HG02588 (cell line): ENCODE measurements at regions not wholly inside any gene's neighbourhood (a gene's known extent, or its start where the extent isn't known, plus 50 kb on each side); places are given as distances from the start of the nearest gene placed in this dataset.
A peak's percentile ranks its signal among the peaks of the same experiment; 100 is the strongest.

Experiments used
- ATAC-seq: cut with Tn5 transposase; IDR thresholded peaks from one replicate; pipeline ENCODE4 v1.9.1; 2021; ENCODE audit warnings: mild to moderate bottlenecking, moderate library complexity; ENCODE audit not compliant: unreplicated experiment

- no peak for ATAC-seq
These were observed 147.5 kb upstream of the PITX2 start for GRCh38 chr4:110770353-110770752.

GRCh38 chr4:110778521-110778920 is 155.6 kb upstream of the PITX2 start:
- ATAC-seq: no peak

- no peak for ATAC-seq
These were observed 157.7 kb upstream of the PITX2 start for GRCh38 chr4:110780538-110780937.

- no peak for ATAC-seq
These were observed 159.1 kb upstream of the PITX2 start for GRCh38 chr4:110781944-110782343.

- no peak for ATAC-seq
These were observed 164.2 kb upstream of the PITX2 start for GRCh38 chr4:110787109-110787508.

GRCh38 chr4:110787707-110788106 is 164.8 kb upstream of the PITX2 start:
- ATAC-seq: no peak

- ATAC-seq: no peak
These were observed 165.4 kb upstream of the PITX2 start for GRCh38 chr4:110788302-110788701.

- ATAC-seq: no peak
These were observed 169.2 kb upstream of the PITX2 start for GRCh38 chr4:110792036-110792435.

GRCh38 chr4:110793381-110793801 is 170.5 kb upstream of the PITX2 start:
- ATAC-seq: no peak

- ATAC-seq: no peak
These were observed 171.1 kb upstream of the PITX2 start for GRCh38 chr4:110793890-110794554.

GRCh38 chr4:110795971-110796370 is 173.1 kb upstream of the PITX2 start:
- ATAC-seq: no peak

GRCh38 chr4:110797486-110797885 is 174.6 kb upstream of the PITX2 start:
- ATAC-seq: no peak

- no peak for ATAC-seq
These were observed 175.8 kb upstream of the PITX2 start for GRCh38 chr4:110798687-110799086.

- no peak for ATAC-seq
These were observed 176.3 kb upstream of the PITX2 start for GRCh38 chr4:110799211-110799610.

GRCh38 chr4:110801591-110801990 is 178.7 kb upstream of the PITX2 start:
- no peak for ATAC-seq

- peak; percentile 55 for ATAC-seq
These were observed 185.5 kb upstream of the PITX2 start for GRCh38 chr4:110808351-110808878.

GRCh38 chr4:110815950-110816349 is 193.1 kb upstream of the PITX2 start:
- ATAC-seq: no peak

GRCh38 chr4:110816367-110816766 is 193.5 kb upstream of the PITX2 start:
- no peak for ATAC-seq

GRCh38 chr4:110821186-110821585 is 198.3 kb upstream of the PITX2 start:
- ATAC-seq: no peak

GRCh38 chr4:110823251-110823650 is 200.4 kb upstream of the PITX2 start:
- ATAC-seq: no peak

- ATAC-seq: no peak
These were observed 201.5 kb upstream of the PITX2 start for GRCh38 chr4:110824344-110824743.

- ATAC-seq: no peak
These were observed 203.8 kb upstream of the PITX2 start for GRCh38 chr4:110826656-110827055.

- ATAC-seq: no peak
These were observed 207.6 kb upstream of the PITX2 start for GRCh38 chr4:110830461-110830860.
